ENCODE measurements at regions not wholly inside any gene's neighbourhood (a gene's known extent, or its start where the extent isn't known, plus 50 kb on each side); places are given as distances from the start of the nearest gene placed in this dataset.

- Histone ChIP-seq H3K27ac (ENCODE audit: low read depth, low read length) (no peak overlapping the region), H3K4me1 (ENCODE audit: control insufficient read depth in 1 of 2, insufficient read depth in 2 of 2, low read length in 2 of 2) (no peaks in the 10 kb centered on the region), H3K9me3 (ENCODE audit: control insufficient read depth in 1 of 2, insufficient read depth in 1 of 2, low read depth in 1 of 2, low read length in 2 of 2) (no peaks in the 10 kb centered on the region), H3K9ac (ENCODE audit: low read length) (no peak overlapping the region), H3K4me3 (replicated peaks in 1 of 2; ENCODE audit: low read depth in 1 of 2, low read length in 2 of 2) (no peak overlapping the region), H3K4me2 (ENCODE audit: low read length) (no peak overlapping the region), H3K79me2 (ENCODE audit: insufficient read depth, low read length) (no peaks in the 10 kb centered on the region), H3K27me3 (ENCODE audit: insufficient read depth, low read length) (peaks cover 3% of the 10 kb centered on the region; the same call in 1 of the 2 replicates), H3K36me3 (ENCODE audit: control insufficient read depth in 1 of 2, insufficient read depth in 2 of 2, low read length in 2 of 2) (no peaks in the 10 kb centered on the region), H3K9me2 (ENCODE audit: insufficient read depth) (no peaks in the 10 kb centered on the region), H4K20me1 (ENCODE audit: insufficient read depth) (no peaks in the 10 kb centered on the region), H2AFZ (ENCODE audit: low read depth, low read length, poor library complexity, severe bottlenecking) (no peak overlapping the region)
- intact Hi-C loops (cut with micrococcal nuclease), result no loop called here
- ATAC-seq (no peak), DNase-seq (ENCODE audit: low read depth, low spot score) (no peak)
- ChIA-PET RAD21 (ENCODE audit: low non-redundant PET in 1 of 2, low total read pairs in 2 of 2, uncharacterized antibody in 2 of 2, unreplicated experiment in 2 of 2) (no interaction called here), POLR2A (no interaction called here), CTCF (no interaction called here)
- no TSS peak for BruUV-seq (replicated peaks)
- TF ChIP-seq ZNF274 (IDR thresholded peaks at IDR 0.05; ENCODE audit: low read depth, low read length) (no peak), EZH2 (IDR thresholded peaks at IDR 0.05) (no peak), POLR2AphosphoS5 (IDR thresholded peaks at IDR 0.05; ENCODE audit: low read depth, low read length) (no peak), RAD21 (IDR thresholded peaks at IDR 0.05; ENCODE audit: low read depth) (no peak), REST (IDR thresholded peaks at IDR 0.05; ENCODE audit: low read depth) (no peak)
Observed at GRCh38 chr2:133859578-133859977, 291.3 kb upstream of the NCKAP5 start.

- ChIA-PET POLR2A (no interaction called here), RAD21 (ENCODE audit: low non-redundant PET in 1 of 2, low total read pairs in 2 of 2, uncharacterized antibody in 2 of 2, unreplicated experiment in 2 of 2) (no interaction called here), CTCF (no interaction called here)
- H3K27me3 ChIP-seq (ENCODE audit: insufficient read depth, low read length), result peaks cover 3% of the 10 kb centered on the region; the same call in 1 of the 2 replicates
- H3K4me2 ChIP-seq (ENCODE audit: low read length), result no peak overlapping the region
- TF ChIP-seq RAD21 (IDR thresholded peaks at IDR 0.05; ENCODE audit: low read depth) (no peak), FOSL1 (IDR thresholded peaks at IDR 0.05; ENCODE audit: low read depth) (no peak), ELF1 (IDR thresholded peaks at IDR 0.05; ENCODE audit: borderline replicate concordance, low read depth) (no peak), CBX3 (IDR thresholded peaks at IDR 0.05; ENCODE audit: low read depth) (no peak), SIN3A (IDR thresholded peaks at IDR 0.05; ENCODE audit: low read depth) (no peak), SP1 (IDR thresholded peaks at IDR 0.05; ENCODE audit: low read depth) (no peak), ATF3 (IDR thresholded peaks at IDR 0.05) (no peak), YY1 (IDR thresholded peaks at IDR 0.05; ENCODE audit: extremely low read depth, insufficient replicate concordance, low read depth, low read length) (no peak), ZFX (IDR thresholded peaks at IDR 0.05) (no peak), EZH2phosphoT487 (IDR thresholded peaks at IDR 0.05; ENCODE audit: borderline replicate concordance) (no peak), ZBTB33 (IDR thresholded peaks at IDR 0.05; ENCODE audit: extremely low read depth, insufficient replicate concordance, low read length) (no peak), EZH2 (IDR thresholded peaks at IDR 0.05) (no peak)
- no peak overlapping the region for H2AFZ ChIP-seq (ENCODE audit: low read depth, low read length, poor library complexity, severe bottlenecking)
- intact Hi-C loops (cut with micrococcal nuclease), result no loop called here
- H3K9ac ChIP-seq (ENCODE audit: low read length), result no peak overlapping the region
- no peak overlapping the region for H3K27ac ChIP-seq (ENCODE audit: low read depth, low read length)
- ATAC-seq (no peak), DNase-seq (ENCODE audit: low read depth, low spot score) (no peak)
- H3K9me2 ChIP-seq (ENCODE audit: insufficient read depth), result no peaks in the 10 kb centered on the region
- H3K79me2 ChIP-seq (ENCODE audit: insufficient read depth, low read length), result no peaks in the 10 kb centered on the region
- H4K20me1 ChIP-seq (ENCODE audit: insufficient read depth), result no peaks in the 10 kb centered on the region
- H3K4me1 ChIP-seq (ENCODE audit: control insufficient read depth in 1 of 2, insufficient read depth in 2 of 2, low read length in 2 of 2), result no peaks in the 10 kb centered on the region
- no peaks in the 10 kb centered on the region for H3K36me3 ChIP-seq (ENCODE audit: control insufficient read depth in 1 of 2, insufficient read depth in 2 of 2, low read length in 2 of 2)
- BruUV-seq (replicated peaks), result no TSS peak
- H3K4me3 ChIP-seq (replicated peaks in 1 of 2; ENCODE audit: low read depth in 1 of 2, low read length in 2 of 2), result no peak overlapping the region
- no peaks in the 10 kb centered on the region for H3K9me3 ChIP-seq (ENCODE audit: control insufficient read depth in 1 of 2, insufficient read depth in 1 of 2, low read depth in 1 of 2, low read length in 2 of 2)
Observed at GRCh38 chr2:133862400-133862977, 294.2 kb upstream of the NCKAP5 start.
